Ishikawa (cell line): ENCODE measurements at regions not wholly inside any gene's neighbourhood (a gene's known extent, or its start where the extent isn't known, plus 50 kb on each side); places are given as distances from the start of the nearest gene placed in this dataset.

Source experiments
- CEBPB ChIP-seq: IDR thresholded peaks from 2 replicates; pipeline ENCODE4 v1.6.1; 2012
- CREB1 ChIP-seq: IDR thresholded peaks from 2 replicates; pipeline ENCODE4 v1.6.1; 2012; ENCODE audit warnings: low read depth
- EGR1 ChIP-seq: IDR thresholded peaks from 2 replicates; pipeline ENCODE4 v1.6.1; 2012
- EP300 ChIP-seq: IDR thresholded peaks from 2 replicates; pipeline ENCODE4 v1.6.1; 2012; ENCODE audit warnings: borderline replicate concordance
- FOXM1 ChIP-seq: IDR thresholded peaks from 2 replicates; pipeline ENCODE4 v1.6.1; 2012; ENCODE audit warnings: low read depth, borderline replicate concordance
- NFIC ChIP-seq: IDR thresholded peaks from 2 replicates; pipeline ENCODE4 v1.6.1; 2012
- RAD21 ChIP-seq: IDR thresholded peaks from 2 replicates; pipeline ENCODE4 v1.6.1; 2012; ENCODE audit warnings: low read depth
- TAF1 ChIP-seq: IDR thresholded peaks from 2 replicates; pipeline ENCODE4 v1.6.1; 2012; ENCODE audit warnings: low read depth, mild to moderate bottlenecking
- TCF12 ChIP-seq: IDR thresholded peaks from 2 replicates; pipeline ENCODE4 v1.6.1; 2012; ENCODE audit warnings: low read depth
- TEAD4 ChIP-seq: IDR thresholded peaks from 2 replicates; pipeline ENCODE4 v1.6.1; 2012
- YY1 ChIP-seq: IDR thresholded peaks from 2 replicates; pipeline ENCODE4 v1.6.1; 2012; ENCODE audit warnings: low read depth
- ZBTB7A ChIP-seq: IDR thresholded peaks from 2 replicates; pipeline ENCODE4 v1.6.1; 2012; ENCODE audit warnings: low read depth
- TF ChIP-seq, protein P1 (sequence below): IDR thresholded peaks from 2 replicates; pipeline ENCODE4 v1.6.1; 2012
- TF ChIP-seq, protein P2 (sequence below): IDR thresholded peaks from 2 replicates; pipeline ENCODE4 v1.6.1; 2012
- TF ChIP-seq, protein P3 (sequence below): IDR thresholded peaks from 2 replicates; pipeline ENCODE4 v1.6.1; 2012; ENCODE audit warnings: low read depth, mild to moderate bottlenecking

DNA sequence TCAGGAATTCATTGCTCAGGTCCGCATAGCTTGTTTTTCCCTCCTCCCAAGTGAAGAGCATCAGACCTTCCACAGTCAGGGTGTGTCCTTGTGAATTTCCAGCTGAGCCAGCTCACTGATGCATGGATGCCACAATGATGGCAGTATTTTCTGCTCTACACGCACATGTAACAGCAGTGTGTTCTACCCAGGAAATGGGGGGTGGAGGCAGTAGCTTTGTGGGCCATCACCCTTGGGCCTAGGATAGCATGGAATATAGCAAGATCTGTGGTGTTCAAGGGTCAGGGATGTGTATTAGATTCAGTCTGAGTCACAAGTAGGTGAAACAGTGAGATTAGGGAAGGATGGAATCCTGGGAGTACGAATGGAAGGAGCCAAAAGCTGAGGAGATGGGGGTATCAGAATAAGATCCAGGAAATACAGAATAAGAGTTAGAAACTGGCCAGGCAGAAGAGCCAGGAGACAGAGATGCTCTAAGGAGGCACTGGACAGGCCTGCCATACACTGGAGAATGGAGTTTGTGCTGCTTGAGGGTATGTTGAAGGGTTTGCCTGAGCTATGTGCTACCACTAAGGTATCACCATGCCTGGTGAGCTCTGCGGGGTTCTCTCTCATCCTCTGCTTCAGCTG is 90.6 kb upstream of the CNIH3 start:
- TF ChIP-seq CEBPB (no peak), YY1 (no peak), ZBTB7A (no peak), NFIC (no peak), EP300 (no peak), CREB1 (no peak), RAD21 (no peak), TEAD4 (no peak), EGR1 (no peak), TCF12 (no peak), FOXM1 (no peak), TAF1 (no peak)
- TF ChIP-seq, protein P1, sequence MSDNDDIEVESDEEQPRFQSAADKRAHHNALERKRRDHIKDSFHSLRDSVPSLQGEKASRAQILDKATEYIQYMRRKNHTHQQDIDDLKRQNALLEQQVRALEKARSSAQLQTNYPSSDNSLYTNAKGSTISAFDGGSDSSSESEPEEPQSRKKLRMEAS, result no peak
- TF ChIP-seq, protein P2, sequence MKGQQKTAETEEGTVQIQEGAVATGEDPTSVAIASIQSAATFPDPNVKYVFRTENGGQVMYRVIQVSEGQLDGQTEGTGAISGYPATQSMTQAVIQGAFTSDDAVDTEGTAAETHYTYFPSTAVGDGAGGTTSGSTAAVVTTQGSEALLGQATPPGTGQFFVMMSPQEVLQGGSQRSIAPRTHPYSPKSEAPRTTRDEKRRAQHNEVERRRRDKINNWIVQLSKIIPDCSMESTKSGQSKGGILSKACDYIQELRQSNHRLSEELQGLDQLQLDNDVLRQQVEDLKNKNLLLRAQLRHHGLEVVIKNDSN, result no peak
- TF ChIP-seq, protein P3, sequence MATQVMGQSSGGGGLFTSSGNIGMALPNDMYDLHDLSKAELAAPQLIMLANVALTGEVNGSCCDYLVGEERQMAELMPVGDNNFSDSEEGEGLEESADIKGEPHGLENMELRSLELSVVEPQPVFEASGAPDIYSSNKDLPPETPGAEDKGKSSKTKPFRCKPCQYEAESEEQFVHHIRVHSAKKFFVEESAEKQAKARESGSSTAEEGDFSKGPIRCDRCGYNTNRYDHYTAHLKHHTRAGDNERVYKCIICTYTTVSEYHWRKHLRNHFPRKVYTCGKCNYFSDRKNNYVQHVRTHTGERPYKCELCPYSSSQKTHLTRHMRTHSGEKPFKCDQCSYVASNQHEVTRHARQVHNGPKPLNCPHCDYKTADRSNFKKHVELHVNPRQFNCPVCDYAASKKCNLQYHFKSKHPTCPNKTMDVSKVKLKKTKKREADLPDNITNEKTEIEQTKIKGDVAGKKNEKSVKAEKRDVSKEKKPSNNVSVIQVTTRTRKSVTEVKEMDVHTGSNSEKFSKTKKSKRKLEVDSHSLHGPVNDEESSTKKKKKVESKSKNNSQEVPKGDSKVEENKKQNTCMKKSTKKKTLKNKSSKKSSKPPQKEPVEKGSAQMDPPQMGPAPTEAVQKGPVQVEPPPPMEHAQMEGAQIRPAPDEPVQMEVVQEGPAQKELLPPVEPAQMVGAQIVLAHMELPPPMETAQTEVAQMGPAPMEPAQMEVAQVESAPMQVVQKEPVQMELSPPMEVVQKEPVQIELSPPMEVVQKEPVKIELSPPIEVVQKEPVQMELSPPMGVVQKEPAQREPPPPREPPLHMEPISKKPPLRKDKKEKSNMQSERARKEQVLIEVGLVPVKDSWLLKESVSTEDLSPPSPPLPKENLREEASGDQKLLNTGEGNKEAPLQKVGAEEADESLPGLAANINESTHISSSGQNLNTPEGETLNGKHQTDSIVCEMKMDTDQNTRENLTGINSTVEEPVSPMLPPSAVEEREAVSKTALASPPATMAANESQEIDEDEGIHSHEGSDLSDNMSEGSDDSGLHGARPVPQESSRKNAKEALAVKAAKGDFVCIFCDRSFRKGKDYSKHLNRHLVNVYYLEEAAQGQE, result no peak

DNA sequence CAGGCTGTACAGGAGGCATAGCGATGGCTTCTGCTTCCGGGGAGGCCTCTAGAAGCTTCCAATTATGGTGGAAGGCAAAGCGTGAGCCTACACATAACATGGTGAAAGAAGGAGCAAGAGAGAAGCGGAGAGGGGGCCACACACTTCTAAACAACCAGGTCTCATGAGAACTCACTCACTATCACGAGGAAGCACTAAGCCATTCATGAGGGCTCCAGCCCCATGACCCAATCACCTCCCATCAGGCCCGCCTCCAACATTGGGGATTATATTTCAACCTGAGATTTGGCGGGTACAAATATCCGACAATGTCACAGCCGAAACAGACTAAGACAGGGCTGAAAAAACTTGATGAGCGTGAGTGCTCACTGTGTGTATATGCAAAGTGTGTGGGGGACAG is 89.3 kb upstream of the CNIH3 start:
- TF ChIP-seq CREB1 (no peak), RAD21 (no peak), EGR1 (no peak), YY1 (no peak), FOXM1 (no peak), ZBTB7A (no peak)
- TF ChIP-seq, protein P1, result no peak

DNA sequence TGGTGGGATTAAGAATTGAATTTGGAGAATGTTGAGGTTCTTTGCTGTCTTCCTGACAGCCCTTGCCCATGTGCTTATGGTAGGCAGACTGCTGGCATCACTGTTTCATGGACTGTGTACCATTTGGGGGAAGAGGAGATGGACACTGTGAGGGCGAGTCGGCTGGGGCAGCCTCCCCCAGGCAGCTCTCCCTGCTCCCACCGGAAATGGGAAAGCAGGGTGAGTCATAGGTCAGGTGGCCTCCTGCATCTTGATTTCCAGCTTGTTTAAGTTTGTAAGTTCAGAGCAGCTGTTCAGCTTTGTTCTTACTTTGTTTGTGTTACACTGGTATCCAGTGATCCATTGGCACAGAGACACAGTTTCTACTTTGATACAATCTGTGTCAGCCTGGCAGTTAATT is 87.2 kb upstream of the CNIH3 start:
- TF ChIP-seq CREB1 (no peak), EGR1 (no peak), TCF12 (no peak), ZBTB7A (no peak), EP300 (no peak), TAF1 (no peak), CEBPB (no peak), FOXM1 (no peak), NFIC (no peak), RAD21 (no peak), TEAD4 (no peak), YY1 (no peak)
- TF ChIP-seq, protein P2, result no peak
- TF ChIP-seq, protein P1, result no peak
- TF ChIP-seq, protein P3, result no peak

DNA sequence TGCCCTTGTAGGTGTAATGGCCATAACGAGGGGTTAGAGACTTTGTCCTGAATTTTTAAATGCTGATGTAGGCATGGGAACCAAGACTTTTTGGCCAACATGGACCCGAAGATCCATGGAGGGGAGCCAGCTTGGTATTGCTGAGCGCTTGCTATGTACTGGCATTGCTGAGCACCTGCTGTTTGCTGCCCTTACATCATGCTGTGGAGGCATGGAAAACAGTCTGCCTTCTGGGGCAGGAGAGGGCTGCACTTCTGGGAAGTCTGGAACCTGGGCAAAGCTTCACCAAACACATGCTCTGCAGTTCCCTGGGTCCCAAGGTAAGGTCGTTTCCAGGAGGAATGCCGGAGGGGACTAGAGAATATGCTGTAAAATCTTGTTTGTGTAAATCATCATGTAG is 86.3 kb upstream of the CNIH3 start:
- TF ChIP-seq YY1, result no peak
- TF ChIP-seq NFIC, result no peak
- TF ChIP-seq, protein P2, result no peak
- TF ChIP-seq TCF12, result no peak
- no peak for TF ChIP-seq TEAD4
- no peak for TF ChIP-seq ZBTB7A
- TF ChIP-seq CREB1, result no peak
- TF ChIP-seq CEBPB, result no peak
- TF ChIP-seq, protein P3, result no peak
- TF ChIP-seq, protein P1, result no peak
- TF ChIP-seq TAF1, result no peak
- TF ChIP-seq EP300, result no peak
- no peak for TF ChIP-seq RAD21
- no peak for TF ChIP-seq FOXM1
- no peak for TF ChIP-seq EGR1
